PC-3 (cell line): ENCODE measurements at regions not wholly inside any gene's neighbourhood (a gene's known extent, or its start where the extent isn't known, plus 50 kb on each side); places are given as distances from the start of the nearest gene placed in this dataset.

Experiments used
- CTCF ChIP-seq: fragments of 300-600 bp; sonication (generic); conservative IDR thresholded peaks from 2 replicates; pipeline ENCODE4 v1.5.1; 2017; ENCODE audit warnings: antibody characterized with exemption, low read depth, mild to moderate bottlenecking, low read length
- EZH2 ChIP-seq: fragments of 300-600 bp; sonication (generic); IDR thresholded peaks from one replicate; pipeline ENCODE4 v1.6.1; 2017; ENCODE audit warnings: antibody characterized with exemption, mild to moderate bottlenecking, low read length; ENCODE audit not compliant: unreplicated experiment

- no peak for TF ChIP-seq CTCF
- no peak for TF ChIP-seq EZH2
Observed at GRCh38 chr18:11256251-11256650, 106.9 kb upstream of the PIEZO2 start.
